Stimulated activated naive CD4-positive, alpha-beta T cell (primary cell): ENCODE measurements at regions not wholly inside any gene's neighbourhood (a gene's known extent, or its start where the extent isn't known, plus 50 kb on each side); places are given as distances from the start of the nearest gene placed in this dataset.
"Not testable (repeated sequence)": the region's sequence is repeated elsewhere in the genome, so short reads cannot be mapped to it uniquely, and the experiment has no call there.

Experiments
- DNase-seq, 6 experiments: peaks; one replicate each; lab custom pipeline; 2025; lab: John Stamatoyannopoulos, UW

- no peak for DNase-seq
Measured at GRCh38 chr3:176870451-176870850, 326.8 kb downstream of the TBL1XR1 start.

- no peak for DNase-seq
Measured at GRCh38 chr3:176867681-176868663, 329.3 kb downstream of the TBL1XR1 start.

GRCh38 chr3:176861137-176861536 lies 336.1 kb downstream of the TBL1XR1 start:
- no peak for DNase-seq

GRCh38 chr3:176856721-176857120 lies 340.6 kb downstream of the TBL1XR1 start:
- DNase-seq, result no peak

GRCh38 chr3:176855901-176856486 lies 341.3 kb downstream of the TBL1XR1 start:
- no peak for DNase-seq

- DNase-seq, result no peak
Measured at GRCh38 chr3:176855213-176855612, 342.1 kb downstream of the TBL1XR1 start.

GRCh38 chr3:176850498-176850897 lies 346.8 kb downstream of the TBL1XR1 start:
- DNase-seq, result no peak

- DNase-seq, result no peak
Measured at GRCh38 chr3:176848431-176849214, 348.7 kb downstream of the TBL1XR1 start.

- DNase-seq, result no peak
Measured at GRCh38 chr3:176842914-176843313, 354.4 kb downstream of the TBL1XR1 start.

GRCh38 chr3:176840641-176841286 lies 356.5 kb downstream of the TBL1XR1 start:
- no peak for DNase-seq

- no peak for DNase-seq
Measured at GRCh38 chr3:176839901-176840300, 357.4 kb downstream of the TBL1XR1 start.

- DNase-seq, result no peak
Measured at GRCh38 chr3:176839466-176839865, 357.8 kb downstream of the TBL1XR1 start.

- DNase-seq, result not testable (repeated sequence)
Measured at GRCh38 chr3:176827244-176827643, 370.0 kb downstream of the TBL1XR1 start.

GRCh38 chr3:176824811-176825210 lies 372.5 kb downstream of the TBL1XR1 start:
- no peak for DNase-seq

GRCh38 chr3:176820764-176821163 lies 376.5 kb downstream of the TBL1XR1 start:
- DNase-seq, result no peak

- DNase-seq, result no peak
Measured at GRCh38 chr3:176816937-176817336, 380.3 kb downstream of the TBL1XR1 start.

- DNase-seq, result no peak
Measured at GRCh38 chr3:176814285-176814684, 383.0 kb downstream of the TBL1XR1 start.

GRCh38 chr3:176807938-176808337 lies 389.3 kb downstream of the TBL1XR1 start:
- DNase-seq, result no peak

GRCh38 chr3:176799675-176800074 lies 397.6 kb downstream of the TBL1XR1 start:
- no peak for DNase-seq

GRCh38 chr3:176798680-176799079 lies 398.6 kb downstream of the TBL1XR1 start:
- no peak for DNase-seq

GRCh38 chr3:176796371-176796770 lies 400.9 kb downstream of the TBL1XR1 start:
- no peak for DNase-seq

- no peak for DNase-seq
Measured at GRCh38 chr3:176795891-176796290, 401.4 kb downstream of the TBL1XR1 start.
